ENCODE measurements at regions not wholly inside any gene's neighbourhood (a gene's known extent, or its start where the extent isn't known, plus 50 kb on each side); places are given as distances from the start of the nearest gene placed in this dataset.
A peak's percentile ranks its signal among the peaks of the same experiment; 100 is the strongest.
"Not testable (repeated sequence)": the region's sequence is repeated elsewhere in the genome, so short reads cannot be mapped to it uniquely, and the experiment has no call there.

DNA sequence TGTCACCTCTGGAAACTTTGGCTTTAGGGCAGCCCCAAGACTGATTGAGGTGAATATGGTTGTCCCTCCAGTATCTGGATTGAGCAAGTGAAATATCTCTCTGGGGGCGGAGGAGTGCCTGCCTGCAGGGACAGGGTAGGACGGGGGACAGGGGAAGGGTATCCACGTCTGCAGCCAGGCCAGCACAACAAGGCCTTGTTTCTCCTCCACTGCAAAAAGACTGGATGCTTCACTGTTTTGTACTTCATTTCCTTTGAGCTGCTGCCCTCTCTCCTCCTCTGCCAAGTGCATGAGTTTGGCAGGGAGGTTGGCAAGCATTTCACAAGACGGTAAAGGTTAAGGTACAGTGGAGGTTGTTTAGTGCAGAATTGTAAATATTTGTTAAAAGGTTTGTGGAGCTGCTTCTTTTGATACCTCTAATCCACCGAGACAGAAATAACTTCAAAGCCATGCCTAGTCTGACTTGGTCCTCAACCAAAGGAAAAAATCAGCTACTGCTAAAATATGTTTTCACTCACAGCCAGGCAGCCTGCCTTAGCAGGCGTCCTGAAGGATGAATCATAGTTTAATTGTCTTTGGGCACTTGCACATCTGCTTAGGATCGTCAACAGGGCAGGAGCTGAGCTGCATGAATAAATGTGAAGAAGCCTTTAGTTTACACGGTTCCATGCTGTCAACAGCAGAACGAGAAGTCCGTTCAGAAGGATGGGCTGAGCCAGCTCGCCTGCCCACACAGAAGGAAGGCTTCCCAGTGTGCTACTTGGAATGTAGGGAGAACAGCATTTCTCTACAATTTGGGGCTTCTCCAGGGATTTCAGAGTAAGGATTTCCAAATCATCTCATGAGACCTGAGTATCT lies 269.7 kb downstream of the TTC6 start:
- H3K27ac ChIP-seq: no peak overlapping the region
- intact Hi-C loops (cut with DNase I): no loop called here
- DNase-seq: no peak

DNA sequence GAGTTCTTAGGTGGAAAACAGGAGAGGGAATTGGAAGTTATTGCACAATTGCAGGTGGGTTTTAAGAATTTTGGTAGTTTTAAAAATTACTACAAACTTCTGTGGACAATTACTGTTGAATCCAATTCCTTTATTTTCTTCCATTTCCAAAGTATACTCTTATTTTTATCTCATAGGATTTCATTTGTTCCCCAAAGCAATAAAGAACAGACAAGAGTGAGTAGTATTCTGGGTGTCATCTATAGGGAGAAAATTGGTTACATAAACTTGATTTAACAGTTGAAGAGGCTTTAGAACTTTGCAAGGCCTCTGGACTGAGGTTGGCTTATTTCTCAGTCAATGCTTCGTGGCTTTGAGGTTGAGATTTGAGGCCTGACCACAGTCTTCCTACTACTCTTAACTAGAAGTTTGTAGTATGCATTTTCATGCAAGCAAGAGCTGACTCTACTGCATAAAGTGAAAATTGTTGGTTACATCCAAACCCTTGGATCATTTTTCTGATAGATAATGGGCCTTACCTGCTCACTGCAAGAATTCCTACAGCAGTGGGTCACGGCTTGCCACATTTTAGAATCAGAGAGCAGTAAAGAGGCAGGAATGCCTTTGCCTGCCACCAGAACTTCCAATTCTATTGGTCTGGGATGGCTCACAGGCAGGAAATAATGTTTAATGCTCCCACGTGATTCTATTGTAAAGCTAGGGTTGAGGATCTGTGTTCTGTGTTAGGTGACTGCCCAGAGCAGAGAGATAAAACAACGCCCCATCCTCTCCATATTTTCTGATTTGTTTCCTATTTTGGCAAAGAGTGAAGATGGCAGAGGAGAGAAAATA lies 270.5 kb downstream of the TTC6 start:
- Histone ChIP-seq H3K9me3 (no peaks in the 10 kb centered on the region), H3K36me3 (no peaks in the 10 kb centered on the region), H3K4me3 (no peak overlapping the region), H3K27me3 (no peaks in the 10 kb centered on the region), H3K4me1 (no peaks in the 10 kb centered on the region), H3K27ac (no peak overlapping the region)
- TF ChIP-seq, protein P1, sequence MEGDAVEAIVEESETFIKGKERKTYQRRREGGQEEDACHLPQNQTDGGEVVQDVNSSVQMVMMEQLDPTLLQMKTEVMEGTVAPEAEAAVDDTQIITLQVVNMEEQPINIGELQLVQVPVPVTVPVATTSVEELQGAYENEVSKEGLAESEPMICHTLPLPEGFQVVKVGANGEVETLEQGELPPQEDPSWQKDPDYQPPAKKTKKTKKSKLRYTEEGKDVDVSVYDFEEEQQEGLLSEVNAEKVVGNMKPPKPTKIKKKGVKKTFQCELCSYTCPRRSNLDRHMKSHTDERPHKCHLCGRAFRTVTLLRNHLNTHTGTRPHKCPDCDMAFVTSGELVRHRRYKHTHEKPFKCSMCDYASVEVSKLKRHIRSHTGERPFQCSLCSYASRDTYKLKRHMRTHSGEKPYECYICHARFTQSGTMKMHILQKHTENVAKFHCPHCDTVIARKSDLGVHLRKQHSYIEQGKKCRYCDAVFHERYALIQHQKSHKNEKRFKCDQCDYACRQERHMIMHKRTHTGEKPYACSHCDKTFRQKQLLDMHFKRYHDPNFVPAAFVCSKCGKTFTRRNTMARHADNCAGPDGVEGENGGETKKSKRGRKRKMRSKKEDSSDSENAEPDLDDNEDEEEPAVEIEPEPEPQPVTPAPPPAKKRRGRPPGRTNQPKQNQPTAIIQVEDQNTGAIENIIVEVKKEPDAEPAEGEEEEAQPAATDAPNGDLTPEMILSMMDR (IDR thresholded peaks at IDR 0.05): no peak
- no peak for DNase-seq
- ATAC-seq: no peak
- intact Hi-C loops (cut with DNase I): no loop called here

More for the DNA sequence above, 269.7 kb downstream of the TTC6 start:
- no peaks in the 10 kb centered on the region for H3K4me1 ChIP-seq
- peak; percentile 21 for ATAC-seq
- no peaks in the 10 kb centered on the region for H3K36me3 ChIP-seq
- no peak overlapping the region for H3K4me3 ChIP-seq
- no peaks in the 10 kb centered on the region for H3K27me3 ChIP-seq
- TF ChIP-seq, protein P1 (IDR thresholded peaks at IDR 0.05): no peak
- no peaks in the 10 kb centered on the region for H3K9me3 ChIP-seq

GRCh38 chr14:37869633-37870032 lies 274.2 kb downstream of the TTC6 start:
- Histone ChIP-seq H3K4me3 (no peak overlapping the region), H3K4me1 (no peaks in the 10 kb centered on the region), H3K27ac (no peak overlapping the region), H3K36me3 (no peaks in the 10 kb centered on the region), H3K9me3 (no peaks in the 10 kb centered on the region), H3K27me3 (no peaks in the 10 kb centered on the region)
- no peak for DNase-seq
- intact Hi-C loops (cut with DNase I): no loop called here
- TF ChIP-seq, protein P1 (IDR thresholded peaks at IDR 0.05): no peak
- no peak for ATAC-seq

DNA sequence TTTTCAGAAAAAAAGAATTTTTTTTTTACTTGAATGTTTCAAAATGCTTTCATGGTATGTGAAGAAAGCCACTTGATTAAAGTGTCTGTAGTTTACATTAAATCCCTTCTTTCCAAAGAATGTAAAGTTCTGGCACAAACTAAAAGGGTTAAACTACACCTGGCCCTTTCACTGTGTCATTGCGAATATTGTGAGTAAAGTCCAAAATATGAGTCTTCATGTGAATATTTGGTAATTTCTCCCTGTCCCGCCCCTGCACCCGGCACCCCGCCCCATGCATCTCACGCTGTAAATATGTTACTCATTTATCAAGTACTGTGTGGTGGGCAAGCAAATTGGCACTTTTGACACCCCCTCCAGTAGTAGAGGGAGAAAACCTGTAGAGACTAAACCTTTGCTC lies 274.7 kb downstream of the TTC6 start:
- Histone ChIP-seq H3K36me3 (no peaks in the 10 kb centered on the region), H3K4me1 (no peaks in the 10 kb centered on the region), H3K27me3 (no peaks in the 10 kb centered on the region), H3K4me3 (no peak overlapping the region), H3K27ac (no peak overlapping the region), H3K9me3 (no peaks in the 10 kb centered on the region)
- ATAC-seq (no peak), DNase-seq (no peak)
- intact Hi-C loops (cut with DNase I): no loop called here
- TF ChIP-seq, protein P1 (IDR thresholded peaks at IDR 0.05): no peak

GRCh38 chr14:37870632-37871346 lies 275.4 kb downstream of the TTC6 start:
- no peaks in the 10 kb centered on the region for H3K4me1 ChIP-seq
- no peaks in the 10 kb centered on the region for H3K36me3 ChIP-seq
- H3K27me3 ChIP-seq: no peaks in the 10 kb centered on the region
- intact Hi-C loops (cut with DNase I): no loop called here
- DNase-seq (no peak), ATAC-seq (no peak)
- no peak overlapping the region for H3K4me3 ChIP-seq
- no peak overlapping the region for H3K27ac ChIP-seq
- H3K9me3 ChIP-seq: no peaks in the 10 kb centered on the region
- TF ChIP-seq, protein P1 (IDR thresholded peaks at IDR 0.05): no peak

GRCh38 chr14:37874065-37874428 lies 278.6 kb downstream of the TTC6 start:
- DNase-seq; H3K27ac ChIP-seq; H3K9me3 ChIP-seq; ATAC-seq; H3K4me3 ChIP-seq; H3K4me1 ChIP-seq; H3K36me3 ChIP-seq; intact Hi-C loops (cut with DNase I); H3K27me3 ChIP-seq: not testable (repeated sequence)

Data from upper lobe of right lung (tissue), 1 donor.